Adrenal gland (tissue), 9 donors: ENCODE measurements at regions not wholly inside any gene's neighbourhood (a gene's known extent, or its start where the extent isn't known, plus 50 kb on each side); places are given as distances from the start of the nearest gene placed in this dataset.

Experiments
- DNase-seq, 7 donors: peaks; one replicate each; pipeline ENCODE4 v3.0.0-alpha.2; 2019 to 2020
- H3K27ac ChIP-seq, 5 donors: fragments of 200-600 bp; sonication (generic) in 4 of 5; 1 replicate in 3 of 5; 2 replicates in 2 of 5; pipeline versions ENCODE4 v1.5.1 to v1.8.0; 2016 to 2020; ENCODE audit warnings: mild to moderate bottlenecking in 1 of 5
- H3K27me3 ChIP-seq: fragments of 200-600 bp; 2 replicates; pipeline ENCODE4 v1.8.0; 2021
- H3K36me3 ChIP-seq, 2 donors: fragments of 200-600 bp; replicated peaks in 1 of 2; 1 replicate in 1 of 2; 2 replicates in 1 of 2; pipeline versions ENCODE4 v1.5.1 to v1.8.0; 2018 to 2022
- H3K4me1 ChIP-seq, 2 donors: fragments of 200-600 bp; replicated peaks in 1 of 2; 1 replicate in 1 of 2; 2 replicates in 1 of 2; pipeline versions ENCODE4 v1.5.1 to v1.8.0; 2018 to 2021
- H3K4me3 ChIP-seq, 4 donors: fragments of 200-600 bp; sonication (generic) in 3 of 4; one replicate each; pipeline ENCODE4 v1.5.1; 2016 to 2018
- H3K9me3 ChIP-seq, 3 donors: fragments of 200-600 bp; sonication (generic) in 1 of 3; replicated peaks in 1 of 3; 1 replicate in 2 of 3; 2 replicates in 1 of 3; pipeline versions ENCODE4 v1.5.1 to v1.8.0; 2016 to 2021
- CTCF ChIP-seq, 6 experiments: fragments of 450-650 bp in 4 of 6; fragments of 200-600 bp in 2 of 6; sonication (generic) in 1 of 6; IDR thresholded peaks; 1 replicate in 5 of 6; 2 replicates in 1 of 6; pipeline versions ENCODE4 v1.5.1 to v1.8.0; 2016 to 2021; ENCODE audit warnings: antibody characterized with exemption in 6 of 6, mild to moderate bottlenecking in 2 of 6, moderate library complexity in 1 of 6
- POLR2A ChIP-seq, 2 donors: fragments of 450-650 bp; IDR thresholded peaks; one replicate each; pipeline ENCODE4 v1.6.1; 2017; ENCODE audit warnings: antibody characterized with exemption in 2 of 2, mild to moderate bottlenecking in 2 of 2, moderate library complexity in 1 of 2
- WGBS, 4 donors: extraction: QIAGEN DNeasy Blood & Tissue Kit in 2 of 4; methylation state at CpG; one replicate each; pipeline versions ENCODE4 v1.1.5 to v1.1.7; 2013 to 2017; 5-methylcytosine and 5-hydroxymethylcytosine counted together
- intact Hi-C, 2 donors: fragments of 100-400 bp; cut with DNase I; formaldehyde crosslinking; loops; one replicate each; pipeline versions ENCODE4 v1.14.1 to v1.15.0; 2022 to 2023
- donor health status: healthy with polysubstance abuse.
- donor health status: Bipolar disorder and iron deficiency.
- donor health status: DM: yes; HTN: yes; CAD: no.
- donor health status: DM: no; HTN: no; CAD: no.
- donor health status: DM: no; HTN: no; CAD: no.

DNA sequence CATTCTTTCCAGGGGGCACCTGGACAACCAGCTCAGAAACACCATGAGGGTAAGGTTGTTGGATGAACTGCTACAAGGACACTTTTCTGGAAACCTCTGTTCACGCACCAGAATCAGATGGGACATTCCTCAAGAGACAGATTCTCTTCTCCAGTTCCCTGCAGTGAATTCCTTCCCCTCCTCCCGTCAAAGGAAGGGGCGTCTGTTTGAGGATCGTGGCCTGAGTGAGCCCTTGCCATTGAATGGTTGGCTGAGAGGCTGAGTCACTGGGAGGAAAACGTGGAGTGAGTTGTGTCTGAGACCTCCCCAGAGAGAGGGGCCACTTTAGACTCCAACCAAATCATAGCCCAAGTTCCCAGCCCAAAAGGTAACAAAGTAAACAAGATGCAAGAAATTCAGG is 79.4 kb upstream of the ZNF507 start:
- no peaks in the 10 kb centered on the region for H3K9me3 ChIP-seq
- no peak overlapping the region for H3K4me3 ChIP-seq
- TF ChIP-seq CTCF (IDR thresholded peaks at IDR 0.05), result no peak
- TF ChIP-seq POLR2A (IDR thresholded peaks at IDR 0.05), result no peak
- WGBS, 4 donors, result 26 to 32% (median 31%) methylated on average over 5 of the region's 5 CpGs
- no peak overlapping the region for H3K27ac ChIP-seq
- no peaks in the 10 kb centered on the region for H3K4me1 ChIP-seq
- DNase-seq, result no peak
- peaks cover 15% of the 10 kb centered on the region for H3K27me3 ChIP-seq
- intact Hi-C loops, result no loop called here
- no peaks in the 10 kb centered on the region for H3K36me3 ChIP-seq

DNA sequence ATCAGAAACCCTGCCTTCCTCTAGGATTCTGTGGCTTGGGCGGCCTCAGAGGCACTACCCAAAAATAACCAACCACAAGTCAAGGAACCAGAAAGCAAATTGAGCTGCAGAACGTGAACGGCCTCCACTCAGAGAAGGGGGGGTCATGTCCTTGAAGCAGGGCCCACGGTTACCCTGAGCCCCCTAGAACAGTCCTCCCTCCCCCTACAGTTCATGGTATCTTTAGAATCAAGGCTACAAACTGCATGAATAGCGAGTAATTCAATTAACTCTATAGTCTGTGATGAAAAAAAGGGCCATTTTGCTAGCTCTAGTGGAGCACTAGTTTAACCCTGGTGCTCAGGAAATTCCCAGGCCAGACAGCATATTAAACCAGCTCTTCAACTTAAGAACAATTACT is 79.0 kb upstream of the ZNF507 start:
- Histone ChIP-seq H3K4me3 (no peak overlapping the region), H3K27ac (no peak overlapping the region), H3K4me1 (no peaks in the 10 kb centered on the region), H3K9me3 (no peaks in the 10 kb centered on the region), H3K36me3 (no peaks in the 10 kb centered on the region), H3K27me3 (peaks cover 15% of the 10 kb centered on the region)
- no peak for DNase-seq
- TF ChIP-seq CTCF (IDR thresholded peaks at IDR 0.05) (no peak), POLR2A (IDR thresholded peaks at IDR 0.05) (no peak)
- 22 to 29% (median 25%) methylated on average over 5 of the region's 5 CpGs for WGBS, 4 donors
- intact Hi-C loops, result no loop called here

DNA sequence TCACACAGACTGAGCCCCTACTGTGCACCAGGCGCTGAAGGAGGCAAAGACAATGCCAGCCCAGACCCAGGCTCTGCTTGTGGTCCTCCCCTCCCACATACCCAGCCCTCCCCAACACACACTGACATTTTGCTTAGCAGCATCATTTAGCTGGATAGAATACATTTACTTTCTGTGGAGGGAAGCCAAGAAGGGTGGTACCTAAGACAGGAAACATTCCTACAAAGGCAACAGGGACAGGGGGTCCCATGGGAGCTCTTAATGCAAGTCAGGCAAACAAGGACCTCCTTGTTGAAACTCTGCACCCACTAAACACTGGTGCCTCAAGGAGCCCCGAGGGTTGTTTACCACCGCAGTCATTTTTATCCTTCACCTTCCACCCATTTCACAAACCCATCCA is 77.0 kb upstream of the ZNF507 start:
- no peak for DNase-seq
- peaks cover 15% of the 10 kb centered on the region for H3K27me3 ChIP-seq
- TF ChIP-seq POLR2A (IDR thresholded peaks at IDR 0.05) (no peak), CTCF (IDR thresholded peaks at IDR 0.05) (no peak)
- 76 to 84% (median 83%) methylated on average over 3 of the region's 3 CpGs for WGBS, 4 donors
- no peaks in the 10 kb centered on the region for H3K4me1 ChIP-seq
- no peak overlapping the region for H3K27ac ChIP-seq
- no peaks in the 10 kb centered on the region for H3K9me3 ChIP-seq
- intact Hi-C loops, result no loop called here
- H3K36me3 ChIP-seq, result no peaks in the 10 kb centered on the region
- H3K4me3 ChIP-seq, result no peak overlapping the region

DNA sequence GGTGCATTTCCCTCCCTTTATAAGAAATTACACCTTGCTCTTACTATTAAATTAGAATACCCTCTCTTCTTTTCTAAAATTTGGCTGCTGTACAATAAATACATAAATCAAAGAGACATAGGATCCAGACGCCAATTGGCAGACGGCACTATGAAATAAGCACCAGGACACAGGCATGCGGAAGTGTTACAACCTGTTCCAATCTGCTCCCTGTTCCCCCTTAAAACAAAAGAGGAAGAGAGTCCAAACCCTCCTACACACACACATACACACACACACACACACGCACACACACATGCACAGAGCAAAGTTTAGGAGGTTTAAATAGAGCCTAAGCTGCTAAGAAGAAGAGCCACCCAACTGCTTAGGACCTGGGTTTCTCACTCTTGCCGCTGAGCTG is 75.6 kb upstream of the ZNF507 start:
- no peak overlapping the region for H3K4me3 ChIP-seq
- TF ChIP-seq CTCF (IDR thresholded peaks at IDR 0.05) (no peak), POLR2A (IDR thresholded peaks at IDR 0.05) (no peak)

More for the DNA sequence above, 75.6 kb upstream of the ZNF507 start:
- intact Hi-C loops, result no loop called here
- H3K9me3 ChIP-seq, result no peaks in the 10 kb centered on the region
- H3K36me3 ChIP-seq, result no peaks in the 10 kb centered on the region
- no peak overlapping the region for H3K27ac ChIP-seq
- H3K4me1 ChIP-seq, result no peaks in the 10 kb centered on the region
- DNase-seq, result no peak
- 48 to 56% (median 52%) methylated on average over 5 of the region's 5 CpGs for WGBS, 4 donors
- peaks cover 6% of the 10 kb centered on the region for H3K27me3 ChIP-seq
